Stimulated activated naive CD8-positive, alpha-beta T cell treated with anti-CD3 and anti-CD28 coated beads, Interleukin-15, amount 100 ng/mL, for 72 hours (primary cell): ENCODE measurements at regions not wholly inside any gene's neighbourhood (a gene's known extent, or its start where the extent isn't known, plus 50 kb on each side); places are given as distances from the start of the nearest gene placed in this dataset.

Experiments
- ATAC-seq: fragments of 150-1000 bp; cut with Tn5 transposase; 2 replicates; pipeline ENCODE4 v1.10.0; 2021; ENCODE audit warnings: mild to moderate bottlenecking, moderate library complexity
- DNase-seq, 2 donors: peaks; one replicate each; pipeline ENCODE4 v3.0.0; 2021 to 2022
- H3K27ac Mint-ChIP-seq, 2 donors: one replicate each; pipeline ENCODE4 v1.8.0; 2022; ENCODE audit warnings: mild to moderate bottlenecking in 2 of 2, mixed read lengths in 2 of 2, moderate library complexity in 2 of 2
- H3K27me3 Mint-ChIP-seq: one replicate; pipeline ENCODE4 v1.8.0; 2022; ENCODE audit warnings: mixed read lengths
- H3K4me1 Mint-ChIP-seq: one replicate; pipeline ENCODE4 v1.8.0; 2022; ENCODE audit warnings: mild to moderate bottlenecking, mixed read lengths
- H3K4me3 Mint-ChIP-seq, 2 donors: one replicate each; pipeline ENCODE4 v1.8.0; 2022; ENCODE audit warnings: mild to moderate bottlenecking in 2 of 2, mixed read lengths in 2 of 2, moderate library complexity in 1 of 2
- H3K9me3 Mint-ChIP-seq, 2 donors: one replicate each; pipeline ENCODE4 v1.8.0; 2022; ENCODE audit warnings: mixed read lengths in 2 of 2

DNA sequence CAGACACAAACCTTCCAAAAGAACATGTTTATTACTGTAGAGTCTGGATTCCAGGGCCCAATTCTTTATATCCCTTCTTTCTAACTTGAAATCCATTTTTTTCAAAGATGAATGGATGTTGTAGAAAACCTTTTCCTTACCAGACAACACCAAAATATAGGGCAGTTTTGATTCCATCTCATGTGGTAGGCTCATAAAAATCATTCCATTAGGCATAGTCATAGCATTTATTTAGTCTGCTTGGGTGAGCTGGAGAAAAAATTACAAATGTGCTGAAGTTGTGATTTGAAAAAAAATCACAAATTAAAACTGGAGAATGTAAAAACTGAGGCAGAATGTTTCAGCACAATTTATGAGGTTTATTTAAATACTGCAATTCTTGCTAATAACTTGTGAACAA, 199.3 kb upstream of the TBC1D5 start:
- H3K4me1 Mint-ChIP-seq, result no peaks in the 10 kb centered on the region
- DNase-seq (no peak), ATAC-seq (no peak)
- H3K27ac Mint-ChIP-seq, result no peak overlapping the region
- H3K4me3 Mint-ChIP-seq, result no peak overlapping the region
- H3K9me3 Mint-ChIP-seq, result no peaks in the 10 kb centered on the region
- peaks cover 26% of the 10 kb centered on the region for H3K27me3 Mint-ChIP-seq

DNA sequence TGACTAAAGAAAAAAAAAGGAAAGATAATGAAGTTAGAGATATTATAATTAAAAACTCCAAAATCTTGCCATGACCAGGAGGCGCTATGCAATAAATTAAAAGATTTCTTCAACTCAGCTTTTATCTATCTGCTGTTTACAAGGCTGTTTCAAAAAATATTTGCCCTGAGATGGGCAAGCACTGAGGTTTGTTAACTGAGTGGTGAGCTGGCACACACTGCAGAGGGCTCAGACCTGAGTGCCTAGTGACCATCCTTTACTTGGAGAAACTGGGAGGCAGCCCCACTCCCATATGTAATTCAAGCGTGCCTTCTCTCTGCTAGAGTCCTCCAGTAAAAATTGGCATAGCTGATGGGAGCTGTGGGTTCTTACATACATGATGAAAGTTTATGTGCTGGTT, 198.7 kb upstream of the TBC1D5 start:
- H3K9me3 Mint-ChIP-seq, result no peaks in the 10 kb centered on the region
- DNase-seq (no peak), ATAC-seq (no peak)
- H3K27ac Mint-ChIP-seq, result no peak overlapping the region
- H3K4me1 Mint-ChIP-seq, result no peaks in the 10 kb centered on the region
- H3K27me3 Mint-ChIP-seq, result peaks cover 26% of the 10 kb centered on the region
- H3K4me3 Mint-ChIP-seq, result no peak overlapping the region

DNA sequence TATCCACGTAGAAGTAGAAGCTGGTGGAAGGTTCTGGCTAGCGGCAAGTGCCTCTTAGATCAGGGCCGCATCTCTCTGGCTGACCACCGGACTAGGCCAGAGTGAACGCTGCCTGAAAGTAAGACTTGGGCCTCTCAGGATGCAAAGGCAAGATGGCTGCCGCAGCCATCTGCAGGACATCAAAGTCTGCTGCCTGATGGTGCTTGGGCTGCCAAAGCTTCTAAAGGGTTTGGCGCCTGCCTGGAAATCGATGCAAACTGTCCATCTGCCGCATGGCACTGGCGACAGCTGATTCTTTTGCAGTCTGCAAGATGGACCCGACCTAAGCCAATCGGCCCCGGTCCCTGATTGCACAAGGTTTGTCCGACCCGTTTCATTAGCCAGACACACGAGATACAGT, 196.7 kb upstream of the TBC1D5 start:
- DNase-seq, result no peak
- no peak overlapping the region for H3K4me3 Mint-ChIP-seq
- no peak overlapping the region for H3K27ac Mint-ChIP-seq
- H3K9me3 Mint-ChIP-seq, result no peaks in the 10 kb centered on the region
- peaks cover 18% of the 10 kb centered on the region for H3K27me3 Mint-ChIP-seq
- H3K4me1 Mint-ChIP-seq, result no peaks in the 10 kb centered on the region
- ATAC-seq, result no peak

DNA sequence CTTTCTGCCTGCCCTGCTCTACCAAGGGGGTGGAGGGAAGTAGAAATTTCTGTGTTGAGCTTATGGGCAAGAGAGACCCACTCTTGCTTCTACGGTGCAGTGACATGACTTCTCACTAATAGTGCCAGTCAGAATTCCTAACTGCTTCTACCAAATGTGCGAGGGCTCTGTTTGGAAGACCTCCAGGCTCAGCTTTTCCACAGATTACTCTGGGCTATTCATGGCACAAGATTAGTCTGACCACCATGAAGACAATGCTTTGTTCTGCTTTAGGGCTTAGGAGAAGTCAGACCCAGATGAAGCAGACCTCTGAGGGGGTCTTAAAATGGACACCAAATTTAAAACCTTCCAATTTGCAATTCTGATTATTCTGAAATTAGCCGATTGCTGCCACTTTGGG, 195.9 kb upstream of the TBC1D5 start:
- Mint-ChIP-seq H3K4me3 (no peak overlapping the region), H3K4me1 (no peaks in the 10 kb centered on the region), H3K9me3 (no peaks in the 10 kb centered on the region), H3K27me3 (peaks cover 24% of the 10 kb centered on the region), H3K27ac (no peak overlapping the region)
- no peak for DNase-seq
- no peak for ATAC-seq

DNA sequence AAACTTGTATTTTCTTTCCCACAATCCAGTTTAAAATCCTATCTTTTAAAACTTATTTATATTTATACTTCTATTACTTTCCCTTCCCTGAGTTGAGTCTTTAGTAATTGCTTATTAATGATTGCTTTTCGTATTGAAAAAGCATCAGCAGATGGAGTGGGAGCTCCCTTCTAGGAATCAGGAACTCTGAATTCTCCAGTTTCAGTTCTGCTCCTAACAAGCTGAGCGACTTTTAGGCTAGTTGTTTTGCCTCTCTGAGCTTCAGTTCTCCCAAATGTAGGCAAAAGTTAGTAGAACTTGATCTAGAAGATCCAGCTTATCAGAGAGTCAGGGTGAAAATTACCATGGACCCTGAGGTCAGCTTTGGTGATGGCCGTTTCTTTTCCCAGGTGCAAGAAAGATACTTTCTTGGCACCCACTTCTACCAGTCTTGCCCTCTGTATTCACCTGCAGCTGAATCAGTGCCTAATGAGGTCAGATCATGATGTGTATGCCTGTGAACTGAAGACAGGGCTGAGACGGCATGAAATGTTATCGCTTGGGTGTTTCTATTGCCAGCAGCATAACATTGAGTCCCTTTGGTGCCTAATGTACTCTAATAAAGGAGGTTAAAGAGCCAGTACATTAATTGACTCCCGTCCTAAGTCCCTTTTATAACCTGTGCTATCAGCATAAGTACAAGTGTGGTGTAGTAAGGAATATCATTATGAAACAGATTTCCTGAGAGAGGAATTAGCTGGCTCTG, 194.5 kb upstream of the TBC1D5 start:
- no peak for DNase-seq
- Mint-ChIP-seq H3K4me3 (no peak overlapping the region), H3K4me1 (no peaks in the 10 kb centered on the region), H3K9me3 (no peaks in the 10 kb centered on the region), H3K27ac (no peak overlapping the region), H3K27me3 (peaks cover 12% of the 10 kb centered on the region)
- no peak for ATAC-seq

DNA sequence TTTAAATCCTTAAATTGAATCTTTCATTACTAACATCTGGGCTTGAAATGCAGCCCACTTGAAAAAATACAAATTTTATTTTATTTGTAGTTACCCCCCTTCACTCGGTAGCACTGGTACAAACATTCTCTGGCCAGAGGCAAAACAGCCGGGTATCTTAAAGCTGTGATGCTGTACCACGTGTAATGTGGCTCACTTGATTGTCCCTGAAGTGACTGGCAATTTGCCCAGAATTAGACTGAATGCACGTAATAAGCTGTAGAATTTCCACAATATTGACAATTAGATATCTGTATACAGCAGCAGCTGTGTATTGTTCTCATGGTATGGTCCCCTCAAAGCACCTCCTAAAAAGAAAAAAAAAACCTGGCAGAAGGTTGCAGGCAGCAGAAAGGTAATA, 192.8 kb upstream of the TBC1D5 start:
- no peak for ATAC-seq
- Mint-ChIP-seq H3K27ac (no peak overlapping the region), H3K27me3 (peaks cover 7% of the 10 kb centered on the region), H3K4me3 (no peak overlapping the region), H3K4me1 (no peaks in the 10 kb centered on the region), H3K9me3 (no peaks in the 10 kb centered on the region)
- DNase-seq, result no peak

DNA sequence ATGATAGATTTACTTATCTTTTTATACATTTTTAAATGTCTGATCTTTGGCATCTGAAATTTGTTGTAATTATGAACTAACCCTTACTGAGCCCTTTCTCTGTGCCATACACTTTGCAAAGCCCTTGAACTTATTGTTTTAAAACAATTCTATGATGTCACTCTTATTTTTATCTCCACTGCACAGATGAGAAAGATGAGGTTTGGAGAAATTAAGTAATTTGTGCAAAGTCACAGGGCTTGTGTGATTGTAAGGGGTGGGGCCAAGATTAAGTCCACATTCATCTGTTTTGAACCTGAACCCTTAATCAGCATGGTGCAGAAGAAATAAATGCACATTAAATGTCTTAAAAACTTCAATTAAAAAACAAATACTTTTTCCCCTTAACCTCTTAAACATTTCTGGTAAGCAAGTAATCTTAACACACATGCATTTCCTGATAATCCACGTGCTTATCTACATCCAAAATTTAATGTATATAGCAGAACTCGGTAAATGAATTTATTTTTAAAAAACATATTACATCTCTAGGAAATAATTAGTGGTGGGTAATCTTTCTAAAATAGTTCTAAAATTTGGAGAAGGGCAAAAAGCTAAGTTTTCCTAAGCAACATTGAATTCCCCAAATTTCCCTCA, 189.8 kb upstream of the TBC1D5 start:
- no peaks in the 10 kb centered on the region for H3K9me3 Mint-ChIP-seq
- no peaks in the 10 kb centered on the region for H3K4me1 Mint-ChIP-seq
- H3K27ac Mint-ChIP-seq, result no peak overlapping the region
- ATAC-seq, result no peak
- DNase-seq, result no peak
- no peak overlapping the region for H3K4me3 Mint-ChIP-seq
- peaks cover 7% of the 10 kb centered on the region for H3K27me3 Mint-ChIP-seq

DNA sequence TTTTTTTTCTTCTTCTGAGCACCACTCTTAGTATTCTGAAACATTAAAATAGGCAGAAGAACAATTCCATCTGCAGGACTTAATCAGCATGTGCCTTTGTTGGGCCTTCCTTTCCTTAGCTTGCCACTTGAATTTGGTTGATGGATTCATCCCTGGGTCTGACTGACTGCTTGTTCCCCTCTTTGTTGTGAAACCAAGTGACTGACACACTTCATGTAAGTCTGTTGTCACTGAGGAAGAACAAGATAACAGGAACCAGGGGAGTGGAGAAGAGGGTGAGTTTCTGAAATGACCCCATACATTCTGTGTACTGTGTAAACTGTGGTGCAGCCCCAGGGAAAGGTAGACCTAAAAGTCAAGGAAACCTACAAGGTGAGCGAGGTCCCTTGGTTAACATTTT, 188.7 kb upstream of the TBC1D5 start:
- Mint-ChIP-seq H3K27me3 (peaks cover 7% of the 10 kb centered on the region), H3K9me3 (no peaks in the 10 kb centered on the region), H3K4me3 (no peak overlapping the region), H3K4me1 (no peaks in the 10 kb centered on the region), H3K27ac (no peak overlapping the region)
- ATAC-seq (no peak), DNase-seq (no peak)

DNA sequence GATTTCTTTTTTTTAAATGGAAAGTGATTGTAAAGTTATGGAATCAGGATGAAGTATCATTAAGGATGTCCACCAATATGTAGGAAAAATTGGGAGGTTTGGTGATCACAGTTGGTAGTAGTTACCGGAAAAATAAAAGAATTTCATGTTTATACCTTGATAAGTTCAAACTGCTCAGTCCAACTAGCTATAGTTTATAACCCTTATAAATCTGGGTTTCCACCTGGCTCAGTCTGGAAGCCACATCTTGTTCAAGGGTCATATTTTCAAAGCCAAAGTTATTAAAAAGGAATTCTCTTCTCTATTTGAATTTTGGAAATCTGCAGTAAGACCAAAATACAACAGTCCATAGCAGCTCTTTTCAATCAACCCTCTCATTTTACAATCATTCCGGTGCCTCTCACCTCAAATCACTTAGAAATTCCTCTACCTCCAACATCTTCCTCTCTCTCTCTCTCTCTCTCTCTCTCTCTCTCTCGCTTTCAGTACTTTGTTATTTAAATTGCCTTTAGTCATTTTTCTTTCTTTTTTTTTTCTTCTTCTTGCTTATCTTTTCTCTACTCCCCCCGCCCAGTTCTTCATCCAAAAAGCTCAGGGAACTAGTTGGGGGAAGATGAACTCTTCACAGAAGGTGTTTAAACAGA, 186.2 kb upstream of the TBC1D5 start:
- DNase-seq (no peak), ATAC-seq (no peak)
- no peak overlapping the region for H3K27ac Mint-ChIP-seq
- H3K4me1 Mint-ChIP-seq, result no peaks in the 10 kb centered on the region
- peaks cover 0 to 5% of the 10 kb centered on the region in 2 donors for H3K9me3 Mint-ChIP-seq
- no peak overlapping the region for H3K4me3 Mint-ChIP-seq
- peaks cover 5% of the 10 kb centered on the region for H3K27me3 Mint-ChIP-seq

DNA sequence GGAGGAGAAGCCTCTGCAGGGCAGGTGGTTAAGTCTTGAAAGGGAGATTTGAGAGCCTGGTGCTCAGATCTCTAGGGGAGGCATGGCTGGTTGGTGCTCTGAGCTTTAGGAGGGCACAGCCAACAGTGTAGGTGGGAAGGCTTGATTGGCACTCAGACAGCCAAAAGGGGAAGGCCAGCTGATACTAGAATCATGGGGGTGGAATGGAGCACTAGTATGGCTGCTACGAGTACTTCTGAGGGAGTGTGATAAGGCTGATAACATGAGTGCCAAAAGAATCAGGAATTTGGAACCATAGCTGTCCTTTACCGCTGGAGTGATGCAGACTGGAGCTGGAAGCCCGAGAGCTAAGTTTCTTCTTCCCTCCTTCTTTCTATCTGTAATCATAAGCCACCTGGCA, 184.6 kb upstream of the TBC1D5 start:
- H3K27me3 Mint-ChIP-seq, result no peaks in the 10 kb centered on the region
- no peak overlapping the region for H3K27ac Mint-ChIP-seq
- H3K9me3 Mint-ChIP-seq, result peaks cover 0 to 5% of the 10 kb centered on the region in 2 donors
- DNase-seq, result no peak
- H3K4me3 Mint-ChIP-seq, result no peak overlapping the region
- H3K4me1 Mint-ChIP-seq, result no peaks in the 10 kb centered on the region
- ATAC-seq, result no peak

DNA sequence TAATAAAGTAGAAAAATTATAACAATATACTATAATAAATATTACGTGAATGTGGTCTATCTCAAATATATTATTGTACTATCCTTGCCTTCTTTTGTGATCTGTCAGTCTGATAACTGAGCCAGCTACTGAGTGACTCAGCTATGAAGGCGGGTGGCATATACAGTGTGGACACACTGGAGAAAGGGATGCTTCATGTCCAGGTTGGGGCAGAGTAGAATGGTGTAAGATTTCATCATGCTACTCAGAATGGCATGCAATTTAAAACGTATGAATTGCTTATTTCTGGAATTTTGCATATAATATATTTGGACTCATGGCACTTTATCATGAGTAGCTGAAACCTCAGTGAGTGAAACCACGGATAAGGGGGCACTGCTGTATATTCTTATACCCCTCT, 172.9 kb upstream of the TBC1D5 start:
- no peak for ATAC-seq
- Mint-ChIP-seq H3K4me1 (no peaks in the 10 kb centered on the region), H3K27ac (no peak overlapping the region), H3K4me3 (no peak overlapping the region), H3K9me3 (no peaks in the 10 kb centered on the region), H3K27me3 (peaks cover 17% of the 10 kb centered on the region)
- DNase-seq, result no peak

DNA sequence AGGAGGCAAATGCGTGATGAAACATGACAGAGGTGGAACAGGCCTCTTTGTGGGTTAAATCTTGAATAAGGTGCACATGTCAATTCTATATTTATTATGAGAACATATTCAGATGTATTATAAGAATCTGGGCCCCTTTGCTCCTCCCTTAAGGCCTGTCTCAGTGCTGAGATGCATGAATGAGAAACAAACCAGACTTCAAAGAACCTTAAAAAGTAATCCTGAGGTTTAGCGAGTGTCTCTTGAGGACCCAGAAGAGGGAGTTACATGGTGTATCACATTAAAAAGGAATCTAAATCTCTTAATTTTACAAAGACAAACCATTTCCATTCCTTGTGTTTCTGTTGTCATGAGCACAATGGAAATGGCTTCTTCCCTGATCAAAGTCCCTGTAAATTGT, 170.9 kb upstream of the TBC1D5 start:
- Mint-ChIP-seq H3K4me1 (no peaks in the 10 kb centered on the region), H3K9me3 (no peaks in the 10 kb centered on the region), H3K27ac (no peak overlapping the region), H3K4me3 (no peak overlapping the region), H3K27me3 (peaks cover 17% of the 10 kb centered on the region)
- DNase-seq, result no peak
- no peak for ATAC-seq

DNA sequence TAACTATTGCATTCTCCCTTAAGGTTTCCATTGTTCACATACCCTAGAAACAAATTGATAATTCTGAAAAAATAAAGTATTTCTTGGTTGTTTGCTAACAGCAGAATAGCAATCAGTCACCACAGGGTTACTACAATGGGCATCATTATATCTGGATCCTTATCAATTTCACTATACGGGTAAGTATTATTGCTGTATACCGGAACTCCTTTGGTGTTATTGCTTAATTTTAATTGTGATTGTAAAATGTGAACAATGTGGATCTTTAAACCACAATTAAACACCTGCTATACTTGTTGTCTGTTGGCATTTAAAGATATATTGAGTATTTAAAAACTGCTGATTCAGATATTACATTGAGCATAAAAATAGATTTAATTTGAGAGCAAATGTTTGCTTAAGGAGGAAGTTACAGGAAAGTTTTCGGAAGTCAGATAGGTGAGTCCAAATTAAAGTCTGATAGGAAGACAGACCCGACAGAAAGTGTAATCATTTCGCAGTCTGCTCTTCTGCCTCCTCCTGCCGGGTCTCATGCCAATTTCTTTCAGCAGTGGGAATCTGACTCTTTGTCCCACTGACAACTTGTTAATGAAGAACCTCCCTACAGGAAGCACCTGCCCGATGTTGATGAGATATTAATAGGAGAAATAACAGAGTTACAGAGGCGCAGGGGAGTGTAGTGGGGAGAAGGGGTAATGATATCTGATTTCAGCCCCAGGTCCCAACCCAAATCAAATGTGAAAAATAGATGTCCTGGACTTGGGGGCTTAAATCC, 169.7 kb upstream of the TBC1D5 start:
- no peak overlapping the region for H3K27ac Mint-ChIP-seq
- H3K4me3 Mint-ChIP-seq, result no peak overlapping the region
- peaks cover 17% of the 10 kb centered on the region for H3K27me3 Mint-ChIP-seq
- H3K4me1 Mint-ChIP-seq, result no peaks in the 10 kb centered on the region
- DNase-seq (no peak), ATAC-seq (no peak)
- no peaks in the 10 kb centered on the region for H3K9me3 Mint-ChIP-seq

DNA sequence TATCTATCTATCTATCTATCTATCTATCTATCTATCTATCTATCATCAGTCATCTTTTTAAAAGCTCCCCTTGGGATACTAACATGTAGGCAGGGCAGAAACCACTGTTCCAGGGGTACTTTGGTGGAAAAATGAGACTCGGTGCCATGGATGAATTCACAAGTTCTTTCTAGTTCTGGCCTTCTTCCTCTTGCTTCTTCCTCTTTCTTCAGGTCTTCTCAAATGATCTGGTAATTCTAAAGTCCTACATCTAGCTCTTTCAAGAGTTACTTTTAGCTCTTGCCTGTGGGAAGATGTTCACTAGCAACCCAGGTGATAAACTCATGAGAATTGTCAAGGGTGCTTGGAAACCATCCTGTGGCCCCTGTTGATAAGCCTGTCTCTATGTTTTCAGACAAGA, 168.5 kb upstream of the TBC1D5 start:
- Mint-ChIP-seq H3K27me3 (peaks cover 15% of the 10 kb centered on the region), H3K4me1 (no peaks in the 10 kb centered on the region), H3K4me3 (no peak overlapping the region), H3K9me3 (no peaks in the 10 kb centered on the region), H3K27ac (no peak overlapping the region)
- no peak for DNase-seq
- no peak for ATAC-seq

DNA sequence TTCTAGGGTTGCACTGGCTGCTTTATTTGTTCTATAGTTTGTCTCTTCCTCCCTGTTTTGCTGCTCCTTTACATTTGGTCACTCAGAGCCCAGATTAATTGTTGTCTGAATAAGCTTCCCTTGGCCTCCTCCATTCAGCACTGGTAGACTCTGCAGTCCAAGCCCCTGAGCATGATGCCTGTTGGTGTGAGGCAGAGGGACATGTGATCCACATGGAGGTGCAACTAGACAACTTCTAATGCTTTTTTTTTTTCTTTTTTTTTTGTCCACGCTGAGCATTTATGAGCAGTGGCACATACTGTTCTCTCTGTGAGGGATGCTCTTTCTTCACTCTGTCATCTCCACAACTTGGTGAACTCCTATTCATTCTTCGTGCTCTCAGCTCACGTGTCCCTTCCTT, 167.3 kb upstream of the TBC1D5 start:
- H3K4me1 Mint-ChIP-seq, result no peaks in the 10 kb centered on the region
- ATAC-seq (no peak), DNase-seq (no peak)
- no peaks in the 10 kb centered on the region for H3K9me3 Mint-ChIP-seq
- peaks cover 11% of the 10 kb centered on the region for H3K27me3 Mint-ChIP-seq
- no peak overlapping the region for H3K4me3 Mint-ChIP-seq
- no peak overlapping the region for H3K27ac Mint-ChIP-seq
